PFSK-1 (cell line): ENCODE measurements at regions not wholly inside any gene's neighbourhood (a gene's known extent, or its start where the extent isn't known, plus 50 kb on each side); places are given as distances from the start of the nearest gene placed in this dataset.

Source experiments
- FOXP2 ChIP-seq: optimal IDR thresholded peaks from 2 replicates; pipeline ENCODE3; 2011; ENCODE audit warnings: borderline replicate concordance, control low read depth, inconsistent platforms; ENCODE audit not compliant: insufficient read depth; ENCODE audit errors: extremely low read length, extremely low read depth
- POLR2AphosphoS5 ChIP-seq: IDR thresholded peaks from 2 replicates; pipeline ENCODE4 v1.6.1; 2012; ENCODE audit warnings: low read depth, mild to moderate bottlenecking, control low read depth, low read length, moderate library complexity
- REST ChIP-seq, 2 experiments: IDR thresholded peaks; 2 replicates each; pipeline versions ENCODE4 v1.6.1 to v1.8.0; 2011 to 2012; ENCODE audit warnings: low read depth in 2 of 2, low read length in 2 of 2, control low read depth in 1 of 2, inconsistent platforms in 1 of 2, mild to moderate bottlenecking in 1 of 2, moderate library complexity in 1 of 2; ENCODE audit not compliant: insufficient read depth in 1 of 2
- SIN3A ChIP-seq: IDR thresholded peaks from 2 replicates; pipeline ENCODE4 v1.6.1; 2012; ENCODE audit warnings: mild to moderate bottlenecking, low read length, moderate library complexity, borderline replicate concordance; ENCODE audit not compliant: insufficient read depth
- TAF1 ChIP-seq: IDR thresholded peaks from 2 replicates; pipeline ENCODE4 v1.6.1; 2012; ENCODE audit warnings: low read length, control low read depth, borderline replicate concordance; ENCODE audit not compliant: insufficient read depth

DNA sequence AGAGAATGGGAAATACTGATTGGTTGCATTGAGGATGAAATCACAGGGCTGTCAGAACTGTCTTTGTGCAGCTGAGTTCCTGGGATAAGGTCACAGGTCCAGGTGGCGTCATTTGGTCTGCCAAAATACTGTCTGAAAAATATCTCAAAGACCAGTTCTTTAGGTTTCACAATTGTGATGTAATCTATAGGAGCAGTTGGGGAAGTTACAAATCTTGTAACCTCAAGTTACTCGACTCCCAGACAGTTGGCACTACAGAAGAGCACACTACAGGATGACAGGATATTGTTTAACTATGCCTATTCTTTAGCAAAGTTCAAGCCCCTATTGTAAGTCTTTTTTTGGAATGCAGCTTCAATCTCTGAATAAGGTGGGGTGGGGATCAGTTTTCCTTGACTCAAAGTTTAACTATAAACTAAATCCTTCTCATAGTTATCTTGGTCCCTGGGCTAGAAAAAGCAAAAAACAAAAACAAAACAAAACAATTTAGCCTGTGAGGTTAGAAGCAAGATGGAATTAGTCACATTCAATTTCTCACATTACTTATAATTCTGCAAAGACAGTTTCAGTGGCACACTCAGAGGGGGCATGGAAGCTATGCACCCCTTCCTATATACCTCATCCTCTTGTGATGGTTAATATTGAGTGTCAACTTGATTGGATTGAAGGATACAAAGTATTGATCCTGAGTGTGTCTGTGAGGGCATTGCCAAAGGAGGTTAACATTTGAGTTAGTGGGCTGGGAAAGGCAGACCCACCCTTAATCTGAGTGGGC, 276.0 kb downstream of the AUH start:
- TF ChIP-seq POLR2AphosphoS5 (no peak), TAF1 (no peak), REST (IDR thresholded peaks at IDR 0.05; ENCODE audit: insufficient read depth in 1 of 2, low read depth in 2 of 2, low read length in 2 of 2) (no peak), SIN3A (no peak), FOXP2 (no peak)
